Stimulated activated CD4-positive, alpha-beta T cell treated with anti-CD3 and anti-CD28 coated beads, TNF-alpha, amount 100 ng/mL, for 24 hours (primary cell): ENCODE measurements at regions not wholly inside any gene's neighbourhood (a gene's known extent, or its start where the extent isn't known, plus 50 kb on each side); places are given as distances from the start of the nearest gene placed in this dataset.

Source experiments
- DNase-seq, 3 experiments: peaks; one replicate each; pipeline ENCODE4 v3.0.0-alpha.2; 2020; ENCODE audit warnings: low read depth in 3 of 3

- no peak for DNase-seq
These were observed 61.3 kb upstream of the HDAC4 start for GRCh38 chr2:239462191-239462515.

GRCh38 chr2:239461291-239462190, 60.7 kb upstream of the HDAC4 start:
- no peak for DNase-seq

- DNase-seq: no peak
These were observed 60.0 kb upstream of the HDAC4 start for GRCh38 chr2:239460780-239461179.

- DNase-seq: no peak
These were observed 58.8 kb upstream of the HDAC4 start for GRCh38 chr2:239459606-239460005.

GRCh38 chr2:239459056-239459455, 58.2 kb upstream of the HDAC4 start:
- DNase-seq: no peak

- no peak for DNase-seq
These were observed 57.0 kb upstream of the HDAC4 start for GRCh38 chr2:239457586-239458445.

- no peak for DNase-seq
These were observed 56.1 kb upstream of the HDAC4 start for GRCh38 chr2:239456940-239457339.

GRCh38 chr2:239455436-239456203, 54.8 kb upstream of the HDAC4 start:
- DNase-seq: no peak

GRCh38 chr2:239454507-239454906, 53.7 kb upstream of the HDAC4 start:
- no peak for DNase-seq
